ENCODE measurements at regions not wholly inside any gene's neighbourhood (a gene's known extent, or its start where the extent isn't known, plus 50 kb on each side); places are given as distances from the start of the nearest gene placed in this dataset.

- no peaks in the 10 kb centered on the region for H3K9me2 ChIP-seq (replicated peaks; ENCODE audit: insufficient read depth, low read length)
- no peak overlapping the region for H3K9ac ChIP-seq (ENCODE audit: low read length)
- no peak overlapping the region for H3K4me3 ChIP-seq (ENCODE audit: insufficient read depth, low read length, poor library complexity, severe bottlenecking)
- H3K36me3 ChIP-seq (ENCODE audit: low read length): no peaks in the 10 kb centered on the region
- H3K4me2 ChIP-seq (ENCODE audit: low read depth, low read length, poor library complexity, severe bottlenecking): no peak overlapping the region
- H3K9me3 ChIP-seq (ENCODE audit: insufficient read depth, low read length): no peaks in the 10 kb centered on the region
- H4K20me1 ChIP-seq (ENCODE audit: low read depth, low read length): no peaks in the 10 kb centered on the region
- no peak for TF ChIP-seq EZH2phosphoT487 (conservative IDR thresholded peaks at IDR 0.05; ENCODE audit: low read length)
- H3F3A ChIP-seq (ENCODE audit: insufficient read depth): no peaks in the 10 kb centered on the region
- no peak overlapping the region for H2AFZ ChIP-seq (ENCODE audit: low read depth, low read length, severe bottlenecking)
- H3K27ac ChIP-seq (ENCODE audit: low read depth, low read length): no peak overlapping the region
- H3K27me3 ChIP-seq (ENCODE audit: low read length): no peaks in the 10 kb centered on the region
- H3K79me2 ChIP-seq (ENCODE audit: insufficient read depth, low read length): no peaks in the 10 kb centered on the region
Measured at GRCh38 chr4:187656959-187657358, 338.6 kb upstream of the ZFP42 start.

GRCh38 chr4:187663076-187663475 is 332.5 kb upstream of the ZFP42 start:
- H3F3A ChIP-seq (ENCODE audit: insufficient read depth): no peaks in the 10 kb centered on the region
- no peak overlapping the region for H3K4me2 ChIP-seq (ENCODE audit: low read depth, low read length, poor library complexity, severe bottlenecking)
- H3K9me3 ChIP-seq (ENCODE audit: insufficient read depth, low read length): no peaks in the 10 kb centered on the region
- no peaks in the 10 kb centered on the region for H4K20me1 ChIP-seq (ENCODE audit: low read depth, low read length)
- TF ChIP-seq CTCF (IDR thresholded peaks at IDR 0.05; ENCODE audit: insufficient read depth, low read length, poor library complexity, severe bottlenecking): no peak
- no peak for TF ChIP-seq EZH2phosphoT487 (conservative IDR thresholded peaks at IDR 0.05; ENCODE audit: low read length)
- H3K27ac ChIP-seq (ENCODE audit: low read depth, low read length): no peak overlapping the region
- H3K4me3 ChIP-seq (ENCODE audit: insufficient read depth, low read length, poor library complexity, severe bottlenecking): no peak overlapping the region
- H3K79me2 ChIP-seq (ENCODE audit: insufficient read depth, low read length): no peaks in the 10 kb centered on the region
- no peaks in the 10 kb centered on the region for H3K27me3 ChIP-seq (ENCODE audit: low read length)
- H3K9ac ChIP-seq (ENCODE audit: low read length): no peak overlapping the region
- H3K36me3 ChIP-seq (ENCODE audit: low read length): no peaks in the 10 kb centered on the region
- H2AFZ ChIP-seq (ENCODE audit: low read depth, low read length, severe bottlenecking): no peak overlapping the region
- H3K9me2 ChIP-seq (replicated peaks; ENCODE audit: insufficient read depth, low read length): no peaks in the 10 kb centered on the region

- H2AFZ ChIP-seq (ENCODE audit: low read depth, low read length, severe bottlenecking): no peak overlapping the region
- no peak overlapping the region for H3K4me2 ChIP-seq (ENCODE audit: low read depth, low read length, poor library complexity, severe bottlenecking)
- no peak overlapping the region for H3K4me3 ChIP-seq (ENCODE audit: insufficient read depth, low read length, poor library complexity, severe bottlenecking)
- no peak overlapping the region for H3K27ac ChIP-seq (ENCODE audit: low read depth, low read length)
- TF ChIP-seq CTCF (IDR thresholded peaks at IDR 0.05; ENCODE audit: insufficient read depth, low read length, poor library complexity, severe bottlenecking) (no peak), EZH2phosphoT487 (conservative IDR thresholded peaks at IDR 0.05; ENCODE audit: low read length) (no peak)
- H3K79me2 ChIP-seq (ENCODE audit: insufficient read depth, low read length): no peaks in the 10 kb centered on the region
- no peaks in the 10 kb centered on the region for H3K36me3 ChIP-seq (ENCODE audit: low read length)
- H4K20me1 ChIP-seq (ENCODE audit: low read depth, low read length): no peaks in the 10 kb centered on the region
- H3K27me3 ChIP-seq (ENCODE audit: low read length): no peaks in the 10 kb centered on the region
- no peaks in the 10 kb centered on the region for H3K9me3 ChIP-seq (ENCODE audit: insufficient read depth, low read length)
- H3F3A ChIP-seq (ENCODE audit: insufficient read depth): no peaks in the 10 kb centered on the region
- no peaks in the 10 kb centered on the region for H3K9me2 ChIP-seq (replicated peaks; ENCODE audit: insufficient read depth, low read length)
- H3K9ac ChIP-seq (ENCODE audit: low read length): no peak overlapping the region
Measured at GRCh38 chr4:187664011-187664410, 331.6 kb upstream of the ZFP42 start.

- no peaks in the 10 kb centered on the region for H3K79me2 ChIP-seq (ENCODE audit: insufficient read depth, low read length)
- TF ChIP-seq EZH2phosphoT487 (conservative IDR thresholded peaks at IDR 0.05; ENCODE audit: low read length) (no peak), CTCF (IDR thresholded peaks at IDR 0.05; ENCODE audit: insufficient read depth, low read length, poor library complexity, severe bottlenecking) (no peak)
- H3K27me3 ChIP-seq (ENCODE audit: low read length): no peaks in the 10 kb centered on the region
- no peak overlapping the region for H3K9ac ChIP-seq (ENCODE audit: low read length)
- no peak overlapping the region for H3K27ac ChIP-seq (ENCODE audit: low read depth, low read length)
- no peak overlapping the region for H3K4me3 ChIP-seq (ENCODE audit: insufficient read depth, low read length, poor library complexity, severe bottlenecking)
- H3K36me3 ChIP-seq (ENCODE audit: low read length): no peaks in the 10 kb centered on the region
- H2AFZ ChIP-seq (ENCODE audit: low read depth, low read length, severe bottlenecking): no peak overlapping the region
- H3K4me2 ChIP-seq (ENCODE audit: low read depth, low read length, poor library complexity, severe bottlenecking): no peak overlapping the region
- H3K9me3 ChIP-seq (ENCODE audit: insufficient read depth, low read length): no peaks in the 10 kb centered on the region
- H3F3A ChIP-seq (ENCODE audit: insufficient read depth): no peaks in the 10 kb centered on the region
- H4K20me1 ChIP-seq (ENCODE audit: low read depth, low read length): no peaks in the 10 kb centered on the region
- H3K9me2 ChIP-seq (replicated peaks; ENCODE audit: insufficient read depth, low read length): no peaks in the 10 kb centered on the region
Measured at GRCh38 chr4:187665086-187665485, 330.5 kb upstream of the ZFP42 start.

Data from SU-DHL-6 (cell line).